ENCODE measurements at regions not wholly inside any gene's neighbourhood (a gene's known extent, or its start where the extent isn't known, plus 50 kb on each side); places are given as distances from the start of the nearest gene placed in this dataset.

DNA sequence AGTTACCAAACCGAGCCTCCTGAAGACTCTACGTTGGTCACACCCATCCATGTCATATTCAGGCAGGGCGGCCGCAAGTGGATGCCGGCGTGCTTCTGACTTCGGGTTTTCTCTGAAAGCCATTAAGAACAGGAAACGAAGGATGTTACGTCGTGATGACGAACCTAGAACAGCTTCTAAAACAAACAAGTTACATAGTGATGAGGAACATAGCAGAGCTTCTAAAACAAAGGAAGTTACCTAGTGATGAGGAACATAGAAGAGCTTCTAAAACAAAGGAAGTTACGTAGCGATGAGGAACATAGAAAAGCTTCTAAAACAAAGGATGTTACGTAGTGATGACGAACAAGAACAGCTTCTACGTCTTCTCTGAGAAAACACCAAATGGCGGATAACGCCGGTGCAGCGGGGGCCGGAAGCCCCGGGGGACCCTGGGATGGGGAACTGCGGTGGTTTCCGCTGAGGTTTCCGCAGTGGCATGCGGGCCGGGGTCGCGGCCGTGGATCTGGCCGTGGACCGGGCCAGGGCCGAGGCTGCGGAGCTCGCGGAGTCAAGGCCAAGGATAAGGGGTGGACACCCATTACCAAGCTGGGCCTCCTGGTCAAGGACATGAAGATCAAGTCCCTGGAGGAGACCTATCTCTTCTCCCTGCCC is 141.1 kb downstream of the SOCS6 start:
- H3K4me1 ChIP-seq (ENCODE audit: insufficient read depth, low read length): no peaks in the 10 kb centered on the region
- H3K27ac ChIP-seq (ENCODE audit: low read length): no peak overlapping the region
- H3K4me2 ChIP-seq (ENCODE audit: insufficient read depth, low read length): no peak overlapping the region

GRCh38 chr18:70428439-70428838 is 139.6 kb downstream of the SOCS6 start:
- Histone ChIP-seq H3K4me2 (ENCODE audit: insufficient read depth, low read length) (no peak overlapping the region), H3K79me2 (ENCODE audit: insufficient read depth, low read length) (no peaks in the 10 kb centered on the region), H3K4me3 (ENCODE audit: low read depth in 1 of 2, low read length in 2 of 2) (no peak overlapping the region), H3K36me3 (ENCODE audit: insufficient read depth, low read length) (no peaks in the 10 kb centered on the region), H3K4me1 (ENCODE audit: insufficient read depth, low read length) (no peaks in the 10 kb centered on the region), H3K9ac (ENCODE audit: low read depth, low read length) (no peak overlapping the region), H3K9me3 (ENCODE audit: insufficient read depth, low read length, severe bottlenecking) (no peaks in the 10 kb centered on the region), H2AFZ (ENCODE audit: low read depth, low read length) (no peak overlapping the region), H4K20me1 (ENCODE audit: insufficient read depth, low read length) (no peaks in the 10 kb centered on the region), H3K27me3 (ENCODE audit: insufficient read depth, low read length, poor library complexity) (no peaks in the 10 kb centered on the region), H3K27ac (ENCODE audit: low read length) (no peak overlapping the region)
- ATAC-seq (ENCODE audit: insufficient read depth, low read depth) (no peak), DNase-seq (no peak)
- TF ChIP-seq CTCF (IDR thresholded peaks at IDR 0.05; ENCODE audit: borderline replicate concordance, extremely low read depth, low read length, poor library complexity, severe bottlenecking) (no peak), EZH2 (IDR thresholded peaks at IDR 0.05; ENCODE audit: borderline replicate concordance, low read depth, low read length, severe bottlenecking) (no peak)

More for the DNA sequence above, 141.1 kb downstream of the SOCS6 start:
- no peaks in the 10 kb centered on the region for H3K79me2 ChIP-seq (ENCODE audit: insufficient read depth, low read length)
- DNase-seq (no peak), ATAC-seq (ENCODE audit: insufficient read depth, low read depth) (no peak)
- no peak overlapping the region for H3K9ac ChIP-seq (ENCODE audit: low read depth, low read length)
- H3K27me3 ChIP-seq (ENCODE audit: insufficient read depth, low read length, poor library complexity): no peaks in the 10 kb centered on the region
- H3K4me3 ChIP-seq (ENCODE audit: low read depth in 1 of 2, low read length in 2 of 2): no peak overlapping the region
- H4K20me1 ChIP-seq (ENCODE audit: insufficient read depth, low read length): no peaks in the 10 kb centered on the region
- no peaks in the 10 kb centered on the region for H3K9me3 ChIP-seq (ENCODE audit: insufficient read depth, low read length, severe bottlenecking)
- TF ChIP-seq EZH2 (IDR thresholded peaks at IDR 0.05; ENCODE audit: borderline replicate concordance, low read depth, low read length, severe bottlenecking) (no peak), CTCF (IDR thresholded peaks at IDR 0.05; ENCODE audit: borderline replicate concordance, extremely low read depth, low read length, poor library complexity, severe bottlenecking) (no peak)
- no peak overlapping the region for H2AFZ ChIP-seq (ENCODE audit: low read depth, low read length)
- no peaks in the 10 kb centered on the region for H3K36me3 ChIP-seq (ENCODE audit: insufficient read depth, low read length)

GRCh38 chr18:70426818-70427217 is 138.0 kb downstream of the SOCS6 start:
- no peak for ATAC-seq (ENCODE audit: insufficient read depth, low read depth)
- no peak for DNase-seq
- Histone ChIP-seq H3K27me3 (ENCODE audit: insufficient read depth, low read length, poor library complexity) (no peaks in the 10 kb centered on the region), H3K4me1 (ENCODE audit: insufficient read depth, low read length) (no peaks in the 10 kb centered on the region), H3K36me3 (ENCODE audit: insufficient read depth, low read length) (no peaks in the 10 kb centered on the region), H2AFZ (ENCODE audit: low read depth, low read length) (no peak overlapping the region), H3K79me2 (ENCODE audit: insufficient read depth, low read length) (no peaks in the 10 kb centered on the region), H3K4me2 (ENCODE audit: insufficient read depth, low read length) (no peak overlapping the region), H3K9me3 (ENCODE audit: insufficient read depth, low read length, severe bottlenecking) (no peaks in the 10 kb centered on the region), H3K27ac (ENCODE audit: low read length) (no peak overlapping the region), H4K20me1 (ENCODE audit: insufficient read depth, low read length) (no peaks in the 10 kb centered on the region), H3K9ac (ENCODE audit: low read depth, low read length) (no peak overlapping the region), H3K4me3 (ENCODE audit: low read depth in 1 of 2, low read length in 2 of 2) (no peak overlapping the region)
- no peak for TF ChIP-seq EZH2 (IDR thresholded peaks at IDR 0.05; ENCODE audit: borderline replicate concordance, low read depth, low read length, severe bottlenecking)
- TF ChIP-seq CTCF (IDR thresholded peaks at IDR 0.05; ENCODE audit: borderline replicate concordance, extremely low read depth, low read length, poor library complexity, severe bottlenecking): no peak
